DOHH2 (cell line): ENCODE measurements at regions not wholly inside any gene's neighbourhood (a gene's known extent, or its start where the extent isn't known, plus 50 kb on each side); places are given as distances from the start of the nearest gene placed in this dataset.

ENCODE experiments used
- H3F3A ChIP-seq: fragments of 200-600 bp; sonication (generic), shearing (Covaris generic); 2 replicates; pipeline ENCODE4 v1.6.0; 2016; ENCODE audit warnings: antibody characterized with exemption, mild to moderate bottlenecking; ENCODE audit not compliant: control insufficient read depth, insufficient read depth
- H3K27ac ChIP-seq: fragments of 200-600 bp; sonication (generic); 2 replicates; pipeline ENCODE4 v1.5.1; 2014; ENCODE audit warnings: low read depth, mild to moderate bottlenecking, low read length, moderate library complexity
- H3K27me3 ChIP-seq: fragments of 200-600 bp; sonication (generic); 2 replicates; pipeline ENCODE4 v1.6.1; 2014; ENCODE audit warnings: mild to moderate bottlenecking, low read length, mixed read lengths; ENCODE audit not compliant: control insufficient read depth
- H3K36me3 ChIP-seq: fragments of 200-600 bp; sonication (generic); 2 replicates; pipeline ENCODE4 v1.6.1; 2014; ENCODE audit warnings: mild to moderate bottlenecking, low read length, moderate library complexity, mixed read lengths; ENCODE audit not compliant: control insufficient read depth
- H3K4me1 ChIP-seq: fragments of 200-600 bp; sonication (generic); 2 replicates; pipeline ENCODE4 v1.6.1; 2014; ENCODE audit warnings: mild to moderate bottlenecking, low read length, mixed read lengths; ENCODE audit not compliant: control insufficient read depth
- H3K4me2 ChIP-seq: fragments of 200-600 bp; sonication (generic); 2 replicates; pipeline ENCODE4 v1.6.0; 2014; ENCODE audit warnings: mild to moderate bottlenecking, low read length, moderate library complexity
- H3K4me3 ChIP-seq: fragments of 200-600 bp; sonication (generic); 2 replicates; pipeline ENCODE4 v1.5.1; 2014; ENCODE audit warnings: mild to moderate bottlenecking, low read length, mixed read lengths
- H3K79me2 ChIP-seq: fragments of 200-600 bp; sonication (generic); 2 replicates; pipeline ENCODE4 v1.6.1; 2014; ENCODE audit warnings: mild to moderate bottlenecking, low read length, mixed read lengths; ENCODE audit not compliant: control insufficient read depth
- H3K9me2 ChIP-seq: fragments of 200-600 bp; sonication (generic); replicated peaks from 2 replicates; pipeline ENCODE4 v1.6.1; 2014; ENCODE audit warnings: mild to moderate bottlenecking, low read length, mixed read lengths; ENCODE audit not compliant: control insufficient read depth
- H3K9me3 ChIP-seq: fragments of 200-600 bp; sonication (generic); 2 replicates; pipeline ENCODE4 v1.6.1; 2014; ENCODE audit warnings: antibody characterized with exemption, low read length, mixed read lengths; ENCODE audit not compliant: control insufficient read depth, insufficient read depth
- H4K20me1 ChIP-seq: fragments of 200-600 bp; sonication (generic); 2 replicates; pipeline ENCODE4 v1.6.0; 2014; ENCODE audit warnings: low read depth, mild to moderate bottlenecking, antibody characterized with exemption, low read length, moderate library complexity; ENCODE audit not compliant: control insufficient read depth, insufficient read depth
- CTCF ChIP-seq: fragments of 200-600 bp; sonication (generic); IDR thresholded peaks from one replicate; pipeline ENCODE4 v1.5.1; 2014; ENCODE audit warnings: antibody characterized with exemption, mild to moderate bottlenecking, low read depth, low read length; ENCODE audit not compliant: poor library complexity, severe bottlenecking
- EZH2phosphoT487 ChIP-seq: fragments of 200-600 bp; sonication (generic); IDR thresholded peaks from 2 replicates; pipeline ENCODE4 v1.6.1; 2017; ENCODE audit warnings: borderline replicate concordance, mild to moderate bottlenecking, antibody characterized with exemption, low read length, moderate library complexity, mixed read lengths

- no peak overlapping the region for H3K4me2 ChIP-seq
- H3K4me3 ChIP-seq, result no peak overlapping the region
- TF ChIP-seq EZH2phosphoT487 (no peak), CTCF (no peak)
- H3K27me3 ChIP-seq, result no peaks in the 10 kb centered on the region
- H3K27ac ChIP-seq, result no peak overlapping the region
- no peaks in the 10 kb centered on the region for H3K79me2 ChIP-seq
- H3K36me3 ChIP-seq, result no peaks in the 10 kb centered on the region
- peaks cover 2% of the 10 kb centered on the region; the same call in 1 of the 2 replicates for H3K9me3 ChIP-seq
- no peaks in the 10 kb centered on the region for H3F3A ChIP-seq
- H3K4me1 ChIP-seq, result no peaks in the 10 kb centered on the region
- H4K20me1 ChIP-seq, result no peaks in the 10 kb centered on the region
- no peaks in the 10 kb centered on the region for H3K9me2 ChIP-seq
Observed at GRCh38 chr12:128042825-128043224, 224.1 kb upstream of the TMEM132C start.

- Histone ChIP-seq H3K36me3 (no peaks in the 10 kb centered on the region), H3K79me2 (no peaks in the 10 kb centered on the region), H3K4me2 (no peak overlapping the region), H3F3A (no peaks in the 10 kb centered on the region), H3K27me3 (no peaks in the 10 kb centered on the region), H3K4me3 (no peak overlapping the region), H3K9me3 (peaks cover 2% of the 10 kb centered on the region; the same call in 1 of the 2 replicates), H4K20me1 (no peaks in the 10 kb centered on the region), H3K9me2 (no peaks in the 10 kb centered on the region), H3K27ac (no peak overlapping the region), H3K4me1 (no peaks in the 10 kb centered on the region)
- TF ChIP-seq CTCF, result no peak
Observed at GRCh38 chr12:128043317-128043716, 223.7 kb upstream of the TMEM132C start.

DNA sequence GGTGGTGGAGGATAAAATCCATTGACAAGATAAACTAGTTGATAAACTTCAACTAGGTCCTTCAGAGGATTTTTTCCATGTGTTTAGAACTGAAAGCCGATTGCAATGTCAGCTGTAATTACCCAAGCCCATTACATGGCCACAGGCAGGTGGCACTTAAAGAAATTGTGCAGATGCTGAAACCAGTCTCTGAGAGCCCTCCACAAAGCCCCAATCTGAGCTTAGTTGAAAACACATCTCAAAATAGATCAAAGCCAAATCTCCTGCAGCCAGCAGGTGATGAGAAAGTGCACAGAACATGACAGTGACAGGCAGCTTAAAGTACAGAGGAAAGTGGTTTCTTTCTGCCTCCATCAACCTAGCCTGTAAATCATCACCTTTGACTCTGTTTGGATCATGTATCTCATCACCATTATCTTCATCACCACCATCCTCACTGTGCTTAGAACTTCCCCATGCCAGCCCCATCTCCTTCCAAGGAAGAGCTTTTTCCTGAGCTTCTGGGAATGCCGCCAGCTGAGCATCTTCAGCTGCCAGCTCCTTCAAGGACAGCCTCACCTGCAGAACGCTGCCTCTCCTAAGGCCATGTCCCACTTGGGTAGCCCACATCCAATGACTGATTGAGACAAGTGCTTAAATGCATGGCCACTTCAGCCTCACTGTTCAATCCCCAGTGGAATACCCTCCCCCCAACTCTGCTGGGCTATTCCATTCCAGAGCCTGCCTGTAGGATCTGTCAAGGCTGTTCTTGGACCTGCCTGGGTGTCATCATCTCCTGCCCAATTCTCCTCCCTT lies 219.5 kb upstream of the TMEM132C start:
- Histone ChIP-seq H4K20me1 (no peaks in the 10 kb centered on the region), H3K27ac (no peak overlapping the region), H3K79me2 (no peaks in the 10 kb centered on the region), H3K27me3 (no peaks in the 10 kb centered on the region), H3K9me3 (no peaks in the 10 kb centered on the region), H3K36me3 (no peaks in the 10 kb centered on the region), H3K4me1 (no peaks in the 10 kb centered on the region), H3F3A (no peaks in the 10 kb centered on the region), H3K4me3 (no peak overlapping the region), H3K9me2 (no peaks in the 10 kb centered on the region), H3K4me2 (no peak overlapping the region)
- no peak for TF ChIP-seq EZH2phosphoT487
- no peak for TF ChIP-seq CTCF
